ENCODE measurements at regions not wholly inside any gene's neighbourhood (a gene's known extent, or its start where the extent isn't known, plus 50 kb on each side); places are given as distances from the start of the nearest gene placed in this dataset.
"Not testable (repeated sequence)": the region's sequence is repeated elsewhere in the genome, so short reads cannot be mapped to it uniquely, and the experiment has no call there.

DNA sequence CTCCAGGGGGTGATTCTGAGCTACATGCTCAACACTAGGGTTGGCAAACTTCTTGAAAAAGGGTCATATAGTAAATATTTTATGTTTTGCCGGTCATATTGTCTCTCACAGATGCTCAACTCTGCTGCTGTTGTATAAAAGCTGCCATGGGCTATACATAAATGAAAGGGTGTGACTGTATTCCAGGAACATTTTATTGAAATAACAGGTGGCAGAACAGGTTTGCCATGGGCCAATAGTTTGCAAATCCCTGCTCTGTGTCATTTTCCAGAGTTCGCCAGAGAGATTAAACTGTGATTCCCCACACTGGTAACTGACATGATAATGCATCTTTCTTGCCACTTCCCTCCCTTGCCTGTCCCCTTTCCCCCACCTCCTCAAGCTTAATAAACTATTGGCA lies 144.1 kb downstream of the NPIPA8 start:
- intact Hi-C loops (cut with DNase I); H3K4me1 ChIP-seq; H3K9me3 ChIP-seq; ATAC-seq; H3K27me3 ChIP-seq; DNase-seq; H3K36me3 ChIP-seq; H3K4me3 ChIP-seq; H3K27ac ChIP-seq: not testable (repeated sequence)

DNA sequence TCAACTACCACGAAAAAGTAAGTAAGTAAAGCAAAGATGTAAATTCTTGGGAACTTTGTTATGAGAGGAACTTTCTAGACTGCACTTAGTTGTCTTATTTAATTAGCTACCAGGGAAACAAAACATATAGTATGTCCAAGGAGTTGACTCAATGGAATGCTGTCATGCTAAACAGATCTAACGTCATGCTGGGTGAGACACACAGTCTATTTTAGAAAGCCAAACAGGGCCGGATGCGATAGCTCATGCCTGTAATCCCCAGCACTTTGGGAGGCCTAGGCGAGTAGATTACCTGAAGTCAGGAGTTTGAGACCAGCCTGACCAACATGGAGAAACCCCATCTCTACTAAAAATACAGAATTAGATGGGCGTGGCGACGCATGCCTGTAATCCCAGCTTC lies 146.4 kb downstream of the NPIPA8 start:
- H3K4me3 ChIP-seq; H3K9me3 ChIP-seq; H3K4me1 ChIP-seq; ATAC-seq; intact Hi-C loops (cut with DNase I); H3K27me3 ChIP-seq; H3K27ac ChIP-seq; DNase-seq; H3K36me3 ChIP-seq: not testable (repeated sequence)

DNA sequence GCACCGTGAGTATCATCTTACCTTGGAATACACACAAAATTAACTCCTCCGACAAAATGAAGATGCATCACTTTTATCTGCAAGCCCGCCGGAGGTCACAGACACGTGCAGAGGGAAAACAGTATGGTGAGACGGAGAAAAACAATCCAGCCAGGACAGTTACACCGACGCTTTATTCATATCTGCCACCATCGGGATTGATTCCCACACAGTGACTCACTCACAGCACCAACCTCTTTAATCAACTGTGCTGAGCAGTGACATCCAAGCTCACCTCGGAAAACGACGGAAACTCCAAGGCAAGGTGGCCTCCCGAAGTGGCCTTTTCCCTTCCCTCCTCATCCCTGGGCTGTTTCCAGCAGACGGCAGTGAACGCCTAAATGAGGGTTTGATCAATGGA lies 151.8 kb downstream of the NPIPA8 start:
- H3K4me3 ChIP-seq; H3K4me1 ChIP-seq; intact Hi-C loops (cut with DNase I); H3K27ac ChIP-seq; ATAC-seq; DNase-seq; H3K27me3 ChIP-seq; H3K36me3 ChIP-seq; H3K9me3 ChIP-seq: not testable (repeated sequence)

DNA sequence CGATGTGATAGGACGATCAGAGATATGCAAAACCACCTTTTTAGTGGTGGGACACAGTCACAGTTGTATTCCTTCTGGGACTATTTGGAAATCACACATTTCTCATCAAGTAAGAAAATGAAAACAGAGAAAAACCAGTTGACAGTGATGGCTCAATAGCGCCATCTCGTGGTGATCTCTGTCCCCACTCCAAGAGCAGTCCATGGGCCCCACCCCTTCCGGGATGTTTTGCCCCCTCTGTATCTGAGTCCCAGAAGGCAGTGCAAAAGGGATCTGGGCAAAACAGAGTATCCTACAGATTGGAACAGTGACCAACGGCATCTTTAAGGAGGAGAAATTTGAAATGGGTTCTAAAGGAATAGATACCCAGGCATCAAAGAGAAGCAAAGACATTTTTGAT lies 155.5 kb downstream of the NPIPA8 start:
- H3K27me3 ChIP-seq; H3K4me1 ChIP-seq; DNase-seq; H3K9me3 ChIP-seq; H3K36me3 ChIP-seq; H3K27ac ChIP-seq; intact Hi-C loops (cut with DNase I); H3K4me3 ChIP-seq: not testable (repeated sequence)
- TF ChIP-seq, protein P1, sequence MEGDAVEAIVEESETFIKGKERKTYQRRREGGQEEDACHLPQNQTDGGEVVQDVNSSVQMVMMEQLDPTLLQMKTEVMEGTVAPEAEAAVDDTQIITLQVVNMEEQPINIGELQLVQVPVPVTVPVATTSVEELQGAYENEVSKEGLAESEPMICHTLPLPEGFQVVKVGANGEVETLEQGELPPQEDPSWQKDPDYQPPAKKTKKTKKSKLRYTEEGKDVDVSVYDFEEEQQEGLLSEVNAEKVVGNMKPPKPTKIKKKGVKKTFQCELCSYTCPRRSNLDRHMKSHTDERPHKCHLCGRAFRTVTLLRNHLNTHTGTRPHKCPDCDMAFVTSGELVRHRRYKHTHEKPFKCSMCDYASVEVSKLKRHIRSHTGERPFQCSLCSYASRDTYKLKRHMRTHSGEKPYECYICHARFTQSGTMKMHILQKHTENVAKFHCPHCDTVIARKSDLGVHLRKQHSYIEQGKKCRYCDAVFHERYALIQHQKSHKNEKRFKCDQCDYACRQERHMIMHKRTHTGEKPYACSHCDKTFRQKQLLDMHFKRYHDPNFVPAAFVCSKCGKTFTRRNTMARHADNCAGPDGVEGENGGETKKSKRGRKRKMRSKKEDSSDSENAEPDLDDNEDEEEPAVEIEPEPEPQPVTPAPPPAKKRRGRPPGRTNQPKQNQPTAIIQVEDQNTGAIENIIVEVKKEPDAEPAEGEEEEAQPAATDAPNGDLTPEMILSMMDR (IDR thresholded peaks at IDR 0.05): peak in 1 of 2 donors; percentile 9
- ATAC-seq: peak; percentile 69

DNA sequence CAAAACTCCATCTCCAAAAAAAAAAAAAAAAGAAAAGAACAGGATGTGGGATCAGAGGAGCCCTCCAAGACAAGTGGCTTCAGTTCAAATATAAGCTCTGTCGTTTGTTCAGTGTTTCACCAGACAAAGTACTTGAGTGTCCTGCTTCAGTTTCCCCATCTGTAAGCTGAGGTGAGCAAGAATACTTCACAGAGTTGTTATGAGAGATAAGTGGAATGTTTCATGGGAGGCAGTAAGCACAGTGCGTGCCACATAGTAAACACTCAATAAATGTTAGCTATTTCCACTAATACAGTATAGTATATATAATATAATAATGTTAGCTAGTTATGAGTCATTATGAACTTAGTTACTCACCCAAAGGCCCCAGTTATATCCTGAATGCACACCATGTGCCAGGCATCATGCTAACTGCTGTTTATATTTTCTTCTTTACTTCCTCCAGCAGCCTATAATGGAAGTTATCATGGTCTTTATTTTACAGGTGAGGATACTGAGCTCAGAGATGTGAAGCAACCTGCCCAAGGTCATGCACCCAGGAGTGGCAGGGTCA lies 162.5 kb downstream of the NPIPA8 start:
- H3K4me3 ChIP-seq; H3K27me3 ChIP-seq; H3K27ac ChIP-seq; H3K9me3 ChIP-seq; DNase-seq; intact Hi-C loops (cut with DNase I); H3K36me3 ChIP-seq; H3K4me1 ChIP-seq: not testable (repeated sequence)
- peak; percentile 92 for ATAC-seq

DNA sequence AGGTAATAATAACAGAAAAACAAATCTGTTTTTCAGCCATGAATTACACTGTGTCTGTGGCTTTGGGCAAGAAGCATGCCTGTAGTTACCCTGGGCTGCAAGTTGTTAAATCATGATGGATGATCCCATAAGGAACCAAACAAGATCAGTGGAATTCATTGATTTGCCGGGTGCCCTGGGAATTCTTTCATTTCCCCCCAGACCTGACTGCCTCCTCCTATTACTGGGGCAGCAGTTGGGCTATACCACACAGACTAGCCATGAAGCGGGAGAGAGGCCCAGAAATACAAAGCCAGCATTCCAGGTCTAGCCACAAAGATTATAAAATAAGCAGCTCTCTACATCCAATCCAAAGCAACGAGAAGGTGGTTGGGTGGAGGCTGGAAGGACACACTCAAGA lies 174.2 kb downstream of the NPIPA8 start:
- DNase-seq; H3K36me3 ChIP-seq; H3K4me3 ChIP-seq; H3K27ac ChIP-seq; H3K4me1 ChIP-seq; ATAC-seq; H3K27me3 ChIP-seq; H3K9me3 ChIP-seq; intact Hi-C loops (cut with DNase I): not testable (repeated sequence)

DNA sequence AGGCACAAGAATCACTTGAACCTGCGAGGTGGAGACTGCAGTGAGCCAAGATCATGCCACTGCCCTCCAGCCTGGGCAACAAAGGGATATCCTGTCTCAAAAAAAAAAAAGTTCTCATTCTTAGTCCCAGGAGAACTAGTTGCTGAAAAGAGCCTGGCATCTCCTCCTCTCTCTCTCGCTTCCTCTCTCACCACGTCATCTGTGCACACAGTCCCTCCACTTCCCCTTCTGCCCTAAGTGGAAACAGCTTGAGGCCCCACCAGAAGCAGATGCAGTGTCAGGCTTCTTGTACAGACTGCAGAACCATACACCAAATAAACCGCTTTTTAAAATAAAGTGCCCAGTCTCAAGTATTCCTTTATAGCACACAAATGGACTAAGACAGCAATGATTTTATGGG lies 175.3 kb downstream of the NPIPA8 start:
- H3K4me1 ChIP-seq; intact Hi-C loops (cut with DNase I): not testable (repeated sequence)

DNA sequence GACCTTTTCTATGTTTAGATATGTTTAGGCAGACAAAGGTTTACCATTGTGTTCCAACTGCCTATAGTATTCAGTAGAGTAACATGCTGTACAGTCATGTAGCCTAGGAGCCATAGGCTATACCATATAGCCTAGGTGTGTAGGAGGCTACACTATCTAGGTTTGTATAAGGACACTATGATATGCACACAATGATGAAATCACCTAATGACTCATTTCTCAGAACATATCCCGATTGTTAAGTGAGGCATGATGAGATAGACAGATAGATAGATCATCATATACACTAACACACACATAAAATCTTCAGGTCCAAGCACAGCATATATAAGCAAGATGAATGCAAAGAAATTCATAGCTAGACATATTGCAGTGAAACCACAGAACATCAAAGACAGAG lies 177.4 kb downstream of the NPIPA8 start:
- H3K27me3 ChIP-seq; H3K9me3 ChIP-seq; H3K4me3 ChIP-seq; DNase-seq; ATAC-seq; intact Hi-C loops (cut with DNase I); H3K27ac ChIP-seq; H3K36me3 ChIP-seq; H3K4me1 ChIP-seq: not testable (repeated sequence)

More for the DNA sequence above, 175.3 kb downstream of the NPIPA8 start:
- H3K9me3 ChIP-seq, H3K27me3 ChIP-seq, H3K27ac ChIP-seq, ATAC-seq, DNase-seq, H3K36me3 ChIP-seq, H3K4me3 ChIP-seq: not testable (repeated sequence)

DNA sequence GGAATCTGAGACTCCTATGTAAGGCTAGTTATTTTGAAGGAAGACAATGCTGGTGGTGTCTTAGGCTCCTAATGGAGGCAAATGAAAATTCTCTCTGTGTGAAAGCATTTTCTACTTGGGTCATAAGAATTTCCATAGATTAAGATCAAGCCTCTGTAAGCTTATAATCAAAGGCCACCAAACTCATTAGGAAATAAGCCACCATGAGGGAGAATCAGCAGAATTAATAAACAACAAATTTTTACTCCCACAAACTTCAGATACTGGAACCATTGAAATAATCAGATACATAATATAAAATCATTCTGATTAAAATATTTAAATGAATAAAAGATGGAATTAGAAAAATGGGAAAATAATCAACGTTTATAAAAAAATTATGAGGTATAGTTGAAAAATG lies 178.7 kb downstream of the NPIPA8 start:
- intact Hi-C loops (cut with DNase I); H3K36me3 ChIP-seq; DNase-seq; H3K27ac ChIP-seq; H3K4me3 ChIP-seq; H3K4me1 ChIP-seq; ATAC-seq; H3K27me3 ChIP-seq; H3K9me3 ChIP-seq: not testable (repeated sequence)

DNA sequence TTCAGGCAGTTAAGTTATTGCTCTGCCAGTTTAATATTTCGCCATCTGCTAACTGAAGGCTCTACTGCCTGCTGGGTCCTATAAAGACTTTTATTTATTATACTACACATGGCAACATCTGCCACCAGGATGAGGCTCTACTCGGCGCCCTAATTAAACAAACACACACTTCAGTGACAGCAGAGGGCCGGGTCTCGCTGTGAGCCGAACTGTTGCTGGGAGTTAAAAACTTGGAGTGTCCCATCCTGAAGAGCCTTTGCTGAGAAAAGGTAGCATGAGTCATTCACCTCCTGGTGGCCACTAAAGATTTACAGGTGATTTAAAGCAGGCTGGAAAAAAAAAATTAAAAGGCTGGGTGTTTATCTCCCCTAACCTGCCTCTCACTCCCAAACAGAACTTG lies 183.7 kb downstream of the NPIPA8 start:
- peak; percentile 68 for ATAC-seq
- H3K27ac ChIP-seq; intact Hi-C loops (cut with DNase I); H3K9me3 ChIP-seq; DNase-seq; H3K4me3 ChIP-seq; H3K4me1 ChIP-seq; H3K27me3 ChIP-seq; H3K36me3 ChIP-seq: not testable (repeated sequence)

DNA sequence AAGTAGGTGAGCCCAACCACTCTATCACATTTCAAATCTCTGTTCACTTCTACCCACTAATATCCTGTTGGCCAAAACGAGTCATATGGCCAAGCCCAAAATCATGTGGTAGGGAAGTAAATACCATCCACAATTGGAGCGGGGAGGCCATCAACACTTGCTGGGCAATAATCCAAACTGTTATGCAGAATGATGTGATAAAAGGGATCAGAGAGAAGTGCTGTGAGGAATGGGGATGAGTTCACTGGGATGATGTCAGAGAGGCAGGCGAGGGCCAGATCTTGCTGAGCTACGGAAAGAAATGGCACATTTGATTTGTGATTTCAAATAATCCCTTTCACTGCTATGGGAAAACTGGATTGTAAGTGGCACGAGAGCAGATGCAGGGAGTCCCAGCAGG lies 188.4 kb downstream of the NPIPA8 start:
- H3K36me3 ChIP-seq; H3K27me3 ChIP-seq; H3K4me1 ChIP-seq; intact Hi-C loops (cut with DNase I); H3K4me3 ChIP-seq; ATAC-seq; DNase-seq; H3K9me3 ChIP-seq; H3K27ac ChIP-seq: not testable (repeated sequence)

DNA sequence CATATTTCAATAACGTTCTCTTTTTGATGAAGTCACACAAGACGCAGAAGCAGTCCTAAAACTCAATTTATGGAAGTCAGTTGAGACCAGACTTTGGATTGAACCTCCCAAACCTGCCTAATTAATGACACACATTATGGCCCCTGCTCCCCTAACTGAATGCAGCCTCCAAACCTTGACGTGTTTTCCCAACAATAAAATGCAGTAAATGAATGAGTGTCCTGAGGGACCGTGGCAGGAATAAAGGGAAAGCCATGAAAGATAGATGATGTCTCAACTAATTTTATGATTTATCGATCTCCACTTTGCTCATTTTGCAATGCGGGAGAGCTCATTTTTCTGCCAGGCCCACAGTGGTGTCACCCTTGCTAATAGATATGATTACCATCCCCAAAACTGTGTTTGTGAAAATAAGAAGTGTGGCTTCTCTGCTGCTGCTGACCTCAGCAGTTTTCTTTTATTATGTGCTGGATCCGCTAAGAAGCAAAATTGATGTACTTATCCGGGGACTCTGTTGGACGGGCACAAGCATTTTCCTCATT lies 189.9 kb downstream of the NPIPA8 start:
- H3K27me3 ChIP-seq; DNase-seq; H3K9me3 ChIP-seq; H3K4me3 ChIP-seq; H3K36me3 ChIP-seq; intact Hi-C loops (cut with DNase I); H3K4me1 ChIP-seq; H3K27ac ChIP-seq; ATAC-seq: not testable (repeated sequence)

DNA sequence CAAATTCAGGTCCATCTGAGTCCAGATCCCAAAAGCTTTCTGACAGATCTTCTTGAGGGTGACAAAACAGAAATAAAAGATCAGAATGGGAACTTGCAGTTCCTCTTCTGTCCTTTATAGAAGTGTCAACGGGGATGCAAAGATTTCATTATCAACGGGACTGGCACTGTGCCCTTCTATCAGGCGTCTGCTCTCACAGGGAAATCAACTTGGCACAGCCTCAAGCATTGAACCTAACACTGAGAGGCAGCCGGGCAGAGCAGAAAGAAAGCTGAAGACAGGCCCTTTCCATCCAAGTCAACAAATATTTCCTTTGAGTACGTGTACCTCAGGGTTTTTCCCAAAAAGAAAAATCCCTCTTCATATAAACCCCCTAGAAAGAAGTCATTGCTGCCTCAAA lies 194.5 kb downstream of the NPIPA8 start:
- DNase-seq; H3K27ac ChIP-seq; ATAC-seq; H3K36me3 ChIP-seq; H3K9me3 ChIP-seq; H3K27me3 ChIP-seq; intact Hi-C loops (cut with DNase I); H3K4me3 ChIP-seq; H3K4me1 ChIP-seq: not testable (repeated sequence)

Measured in left lung (tissue), 4 donors.